PC-9 (cell line): ENCODE measurements at regions not wholly inside any gene's neighbourhood (a gene's known extent, or its start where the extent isn't known, plus 50 kb on each side); places are given as distances from the start of the nearest gene placed in this dataset.

ENCODE experiments used
- EZH2 ChIP-seq: fragments of 200-600 bp; sonication (generic); IDR thresholded peaks from 2 replicates; pipeline ENCODE4 v1.8.0; 2017; ENCODE audit warnings: antibody characterized with exemption, low read depth
- TF ChIP-seq, protein P1 (sequence below): fragments of 200-600 bp; sonication (generic); conservative IDR thresholded peaks from 2 replicates; pipeline ENCODE4 v1.6.1; 2017; ENCODE audit warnings: mixed run types, antibody characterized with exemption, mild to moderate bottlenecking, moderate library complexity

GRCh38 chr2:14492920-14493503, 139.5 kb upstream of the LRATD1 start:
- TF ChIP-seq EZH2: no peak
- TF ChIP-seq, protein P1, sequence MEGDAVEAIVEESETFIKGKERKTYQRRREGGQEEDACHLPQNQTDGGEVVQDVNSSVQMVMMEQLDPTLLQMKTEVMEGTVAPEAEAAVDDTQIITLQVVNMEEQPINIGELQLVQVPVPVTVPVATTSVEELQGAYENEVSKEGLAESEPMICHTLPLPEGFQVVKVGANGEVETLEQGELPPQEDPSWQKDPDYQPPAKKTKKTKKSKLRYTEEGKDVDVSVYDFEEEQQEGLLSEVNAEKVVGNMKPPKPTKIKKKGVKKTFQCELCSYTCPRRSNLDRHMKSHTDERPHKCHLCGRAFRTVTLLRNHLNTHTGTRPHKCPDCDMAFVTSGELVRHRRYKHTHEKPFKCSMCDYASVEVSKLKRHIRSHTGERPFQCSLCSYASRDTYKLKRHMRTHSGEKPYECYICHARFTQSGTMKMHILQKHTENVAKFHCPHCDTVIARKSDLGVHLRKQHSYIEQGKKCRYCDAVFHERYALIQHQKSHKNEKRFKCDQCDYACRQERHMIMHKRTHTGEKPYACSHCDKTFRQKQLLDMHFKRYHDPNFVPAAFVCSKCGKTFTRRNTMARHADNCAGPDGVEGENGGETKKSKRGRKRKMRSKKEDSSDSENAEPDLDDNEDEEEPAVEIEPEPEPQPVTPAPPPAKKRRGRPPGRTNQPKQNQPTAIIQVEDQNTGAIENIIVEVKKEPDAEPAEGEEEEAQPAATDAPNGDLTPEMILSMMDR: no peak
